ENCODE measurements at regions not wholly inside any gene's neighbourhood (a gene's known extent, or its start where the extent isn't known, plus 50 kb on each side); places are given as distances from the start of the nearest gene placed in this dataset.

- no peak overlapping the region for H3K9ac ChIP-seq (ENCODE audit: extremely low read depth, low read length, poor library complexity, severe bottlenecking)
- Mint-ChIP-seq H3K36me3 (ENCODE audit: low read depth) (no peaks in the 10 kb centered on the region), H3K27ac (no peak overlapping the region), H3K4me3 (no peak overlapping the region), H3K9me3 (no peaks in the 10 kb centered on the region), H3K27me3 (ENCODE audit: insufficient read depth) (peaks cover 29% of the 10 kb centered on the region), H3K4me1 (no peaks in the 10 kb centered on the region)
- H3K4me3 ChIP-seq (ENCODE audit: low read length) = no peak overlapping the region
- no peaks in the 10 kb centered on the region for H3K36me3 ChIP-seq (ENCODE audit: control insufficient read depth, insufficient read depth, low read length)
- no peak overlapping the region for H3K27ac ChIP-seq (ENCODE audit: low read depth, low read length)
- no peaks in the 10 kb centered on the region for H3K9me3 ChIP-seq (ENCODE audit: control insufficient read depth, low read length)
- peaks cover 32% of the 10 kb centered on the region for H3K27me3 ChIP-seq (ENCODE audit: control insufficient read depth, insufficient read depth, low read length, poor library complexity, severe bottlenecking)
- DNase-seq = no peak
- H3K4me1 ChIP-seq (ENCODE audit: control insufficient read depth, insufficient read depth, low read length) = no peaks in the 10 kb centered on the region
- 95 to 100% methylated on average over 4 to 5 of the region's 5 CpGs for WGBS, 2 experiments (ENCODE audit: insufficient coverage in 1 of 2, insufficient read length in 1 of 2)
- TF ChIP-seq CTCF (conservative IDR thresholded peaks at IDR 0.05) = no peak
These were observed 52.6 kb upstream of the OLFM4 start for GRCh38 chr13:52975969-52976368.

GRCh38 chr13:52975161-52975560, 53.5 kb upstream of the OLFM4 start:
- H3K27me3 ChIP-seq (ENCODE audit: control insufficient read depth, insufficient read depth, low read length, poor library complexity, severe bottlenecking) = peaks cover 32% of the 10 kb centered on the region
- 88 to 91% methylated on average over 6 to 9 of the region's 9 CpGs for WGBS, 2 experiments (ENCODE audit: insufficient coverage in 1 of 2, insufficient read length in 1 of 2)
- no peaks in the 10 kb centered on the region for H3K9me3 Mint-ChIP-seq
- H3K4me3 Mint-ChIP-seq = no peak overlapping the region
- H3K4me1 ChIP-seq (ENCODE audit: control insufficient read depth, insufficient read depth, low read length) = no peaks in the 10 kb centered on the region
- no peaks in the 10 kb centered on the region for H3K4me1 Mint-ChIP-seq
- no peak overlapping the region for H3K27ac ChIP-seq (ENCODE audit: low read depth, low read length)
- no peaks in the 10 kb centered on the region for H3K36me3 ChIP-seq (ENCODE audit: control insufficient read depth, insufficient read depth, low read length)
- H3K9me3 ChIP-seq (ENCODE audit: control insufficient read depth, low read length) = no peaks in the 10 kb centered on the region
- no peaks in the 10 kb centered on the region for H3K36me3 Mint-ChIP-seq (ENCODE audit: low read depth)
- H3K4me3 ChIP-seq (ENCODE audit: low read length) = no peak overlapping the region
- DNase-seq = no peak
- no peak overlapping the region for H3K27ac Mint-ChIP-seq
- peak; percentile 23 for TF ChIP-seq CTCF (conservative IDR thresholded peaks at IDR 0.05)
- peaks cover 31% of the 10 kb centered on the region for H3K27me3 Mint-ChIP-seq (ENCODE audit: insufficient read depth)
- no peak overlapping the region for H3K9ac ChIP-seq (ENCODE audit: extremely low read depth, low read length, poor library complexity, severe bottlenecking)

GRCh38 chr13:52974711-52975110, 53.9 kb upstream of the OLFM4 start:
- no peak overlapping the region for H3K4me3 Mint-ChIP-seq
- peaks cover 34% of the 10 kb centered on the region for H3K27me3 ChIP-seq (ENCODE audit: control insufficient read depth, insufficient read depth, low read length, poor library complexity, severe bottlenecking)
- no peak overlapping the region for H3K27ac Mint-ChIP-seq
- no peak for TF ChIP-seq CTCF (conservative IDR thresholded peaks at IDR 0.05)
- H3K27ac ChIP-seq (ENCODE audit: low read depth, low read length) = no peak overlapping the region
- no peaks in the 10 kb centered on the region for H3K36me3 Mint-ChIP-seq (ENCODE audit: low read depth)
- WGBS, 2 experiments (ENCODE audit: insufficient coverage in 1 of 2, insufficient read length in 1 of 2) = 89 to 93% methylated on average over 4 of the region's 4 CpGs
- H3K9me3 ChIP-seq (ENCODE audit: control insufficient read depth, low read length) = no peaks in the 10 kb centered on the region
- no peaks in the 10 kb centered on the region for H3K36me3 ChIP-seq (ENCODE audit: control insufficient read depth, insufficient read depth, low read length)
- no peaks in the 10 kb centered on the region for H3K4me1 ChIP-seq (ENCODE audit: control insufficient read depth, insufficient read depth, low read length)
- peaks cover 31% of the 10 kb centered on the region for H3K27me3 Mint-ChIP-seq (ENCODE audit: insufficient read depth)
- H3K4me3 ChIP-seq (ENCODE audit: low read length) = no peak overlapping the region
- no peak overlapping the region for H3K9ac ChIP-seq (ENCODE audit: extremely low read depth, low read length, poor library complexity, severe bottlenecking)
- no peaks in the 10 kb centered on the region for H3K4me1 Mint-ChIP-seq
- no peak for DNase-seq
- no peaks in the 10 kb centered on the region for H3K9me3 Mint-ChIP-seq
